ENCODE measurements at regions not wholly inside any gene's neighbourhood (a gene's known extent, or its start where the extent isn't known, plus 50 kb on each side); places are given as distances from the start of the nearest gene placed in this dataset.

DNA sequence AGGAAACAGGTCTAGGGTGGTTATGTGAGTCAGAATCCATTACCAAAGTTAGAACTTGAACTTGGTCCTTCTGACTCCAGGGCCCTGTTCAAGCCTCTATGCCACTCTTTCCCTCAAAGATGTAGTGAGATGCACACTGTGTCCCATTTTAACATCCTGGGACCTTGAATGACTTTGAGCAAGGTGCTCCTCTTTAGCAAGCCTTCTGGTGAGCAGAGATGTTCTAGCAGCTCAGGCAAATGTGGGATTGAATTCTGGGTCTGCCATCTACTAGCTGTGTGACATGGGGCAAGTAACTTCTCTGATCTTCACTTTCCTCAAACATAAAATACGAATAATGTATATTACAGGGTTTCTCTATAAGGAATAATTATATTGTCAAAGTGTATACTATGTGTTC lies 294.0 kb upstream of the CXCR4 start:
- TF ChIP-seq ELF1 (IDR thresholded peaks at IDR 0.05) (no peak), EZH2phosphoT487 (IDR thresholded peaks at IDR 0.05; ENCODE audit: borderline replicate concordance, low read depth) (no peak), GATA2 (CRISPR knock-in tag; IDR thresholded peaks at IDR 0.05) (no peak), RCOR1 (IDR thresholded peaks at IDR 0.05; ENCODE audit: low read length) (no peak), YY1 (IDR thresholded peaks at IDR 0.05; ENCODE audit: low read depth) (no peak), POLR2AphosphoS5 (IDR thresholded peaks at IDR 0.05; ENCODE audit: low read depth, low read length) (no peak), TAF1 (IDR thresholded peaks at IDR 0.05; ENCODE audit: borderline replicate concordance, low read depth, low read length) (no peak)
- TF ChIP-seq, protein P1, sequence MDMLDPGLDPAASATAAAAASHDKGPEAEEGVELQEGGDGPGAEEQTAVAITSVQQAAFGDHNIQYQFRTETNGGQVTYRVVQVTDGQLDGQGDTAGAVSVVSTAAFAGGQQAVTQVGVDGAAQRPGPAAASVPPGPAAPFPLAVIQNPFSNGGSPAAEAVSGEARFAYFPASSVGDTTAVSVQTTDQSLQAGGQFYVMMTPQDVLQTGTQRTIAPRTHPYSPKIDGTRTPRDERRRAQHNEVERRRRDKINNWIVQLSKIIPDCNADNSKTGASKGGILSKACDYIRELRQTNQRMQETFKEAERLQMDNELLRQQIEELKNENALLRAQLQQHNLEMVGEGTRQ (IDR thresholded peaks at IDR 0.05; ENCODE audit: borderline replicate concordance, low read depth, low read length): no peak
- TF ChIP-seq, protein P2, sequence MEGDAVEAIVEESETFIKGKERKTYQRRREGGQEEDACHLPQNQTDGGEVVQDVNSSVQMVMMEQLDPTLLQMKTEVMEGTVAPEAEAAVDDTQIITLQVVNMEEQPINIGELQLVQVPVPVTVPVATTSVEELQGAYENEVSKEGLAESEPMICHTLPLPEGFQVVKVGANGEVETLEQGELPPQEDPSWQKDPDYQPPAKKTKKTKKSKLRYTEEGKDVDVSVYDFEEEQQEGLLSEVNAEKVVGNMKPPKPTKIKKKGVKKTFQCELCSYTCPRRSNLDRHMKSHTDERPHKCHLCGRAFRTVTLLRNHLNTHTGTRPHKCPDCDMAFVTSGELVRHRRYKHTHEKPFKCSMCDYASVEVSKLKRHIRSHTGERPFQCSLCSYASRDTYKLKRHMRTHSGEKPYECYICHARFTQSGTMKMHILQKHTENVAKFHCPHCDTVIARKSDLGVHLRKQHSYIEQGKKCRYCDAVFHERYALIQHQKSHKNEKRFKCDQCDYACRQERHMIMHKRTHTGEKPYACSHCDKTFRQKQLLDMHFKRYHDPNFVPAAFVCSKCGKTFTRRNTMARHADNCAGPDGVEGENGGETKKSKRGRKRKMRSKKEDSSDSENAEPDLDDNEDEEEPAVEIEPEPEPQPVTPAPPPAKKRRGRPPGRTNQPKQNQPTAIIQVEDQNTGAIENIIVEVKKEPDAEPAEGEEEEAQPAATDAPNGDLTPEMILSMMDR (IDR thresholded peaks at IDR 0.05): no peak
